ENCODE measurements at regions not wholly inside any gene's neighbourhood (a gene's known extent, or its start where the extent isn't known, plus 50 kb on each side); places are given as distances from the start of the nearest gene placed in this dataset.

- no peak overlapping the region for H3K27ac ChIP-seq (ENCODE audit: low read depth, low read length)
- no peak overlapping the region for H3K4me3 Mint-ChIP-seq
Measured at GRCh38 chr4:56757821-56758411, 63.6 kb downstream of the SPINK2 start.

GRCh38 chr4:56757261-56757746, 64.2 kb downstream of the SPINK2 start:
- H3K4me3 ChIP-seq (ENCODE audit: low read length) = no peak overlapping the region
- H3K4me1 ChIP-seq (ENCODE audit: control insufficient read depth, insufficient read depth, low read length) = no peaks in the 10 kb centered on the region
- H3K27me3 Mint-ChIP-seq (ENCODE audit: insufficient read depth) = peaks cover 2% of the 10 kb centered on the region
- peak overlapping the region; percentile 75 for H3K27ac Mint-ChIP-seq
- no peak overlapping the region for H3K9ac ChIP-seq (ENCODE audit: extremely low read depth, low read length, poor library complexity, severe bottlenecking)
- H3K9me3 ChIP-seq (ENCODE audit: control insufficient read depth, low read length) = no peaks in the 10 kb centered on the region
- peaks cover 29% of the 10 kb centered on the region for H3K4me1 Mint-ChIP-seq
- no peak overlapping the region for H3K27ac ChIP-seq (ENCODE audit: low read depth, low read length)
- no peak for TF ChIP-seq CTCF (conservative IDR thresholded peaks at IDR 0.05)
- WGBS, 2 experiments (ENCODE audit: insufficient coverage in 1 of 2, insufficient read length in 1 of 2) = 83 to 88% methylated on average over 3 to 5 of the region's 5 CpGs
- H3K27me3 ChIP-seq (ENCODE audit: control insufficient read depth, insufficient read depth, low read length, poor library complexity, severe bottlenecking) = no peaks in the 10 kb centered on the region
- no peaks in the 10 kb centered on the region for H3K36me3 ChIP-seq (ENCODE audit: control insufficient read depth, insufficient read depth, low read length)
- no peak overlapping the region for H3K4me3 Mint-ChIP-seq
- DNase-seq = peak; percentile 61
- no peaks in the 10 kb centered on the region for H3K9me3 Mint-ChIP-seq
- no peaks in the 10 kb centered on the region for H3K36me3 Mint-ChIP-seq (ENCODE audit: low read depth)

More at GRCh38 chr4:56757821-56758411, 63.6 kb downstream of the SPINK2 start:
- TF ChIP-seq CTCF (conservative IDR thresholded peaks at IDR 0.05) = no peak
- H3K27me3 ChIP-seq (ENCODE audit: control insufficient read depth, insufficient read depth, low read length, poor library complexity, severe bottlenecking) = no peaks in the 10 kb centered on the region
- H3K36me3 Mint-ChIP-seq (ENCODE audit: low read depth) = no peaks in the 10 kb centered on the region
- H3K9me3 Mint-ChIP-seq = no peaks in the 10 kb centered on the region
- H3K4me3 ChIP-seq (ENCODE audit: low read length) = no peak overlapping the region
- peaks cover 33% of the 10 kb centered on the region for H3K4me1 Mint-ChIP-seq
- H3K36me3 ChIP-seq (ENCODE audit: control insufficient read depth, insufficient read depth, low read length) = no peaks in the 10 kb centered on the region
- no peak overlapping the region for H3K9ac ChIP-seq (ENCODE audit: extremely low read depth, low read length, poor library complexity, severe bottlenecking)
- WGBS, 2 experiments (ENCODE audit: insufficient coverage in 1 of 2, insufficient read length in 1 of 2) = 36 to 47% methylated on average over 4 to 6 of the region's 6 CpGs
- peaks cover 2% of the 10 kb centered on the region for H3K27me3 Mint-ChIP-seq (ENCODE audit: insufficient read depth)
- peak; percentile 95 for DNase-seq
- peak overlapping the region; percentile 75 for H3K27ac Mint-ChIP-seq
- no peaks in the 10 kb centered on the region for H3K9me3 ChIP-seq (ENCODE audit: control insufficient read depth, low read length)
- H3K4me1 ChIP-seq (ENCODE audit: control insufficient read depth, insufficient read depth, low read length) = no peaks in the 10 kb centered on the region

- Mint-ChIP-seq H3K27me3 (ENCODE audit: insufficient read depth) (no peaks in the 10 kb centered on the region), H3K4me1 (peaks cover 27% of the 10 kb centered on the region), H3K9me3 (no peaks in the 10 kb centered on the region), H3K4me3 (no peak overlapping the region), H3K27ac (peak overlapping the region; percentile 56), H3K36me3 (ENCODE audit: low read depth) (no peaks in the 10 kb centered on the region)
- Histone ChIP-seq H3K9ac (ENCODE audit: extremely low read depth, low read length, poor library complexity, severe bottlenecking) (no peak overlapping the region), H3K36me3 (ENCODE audit: control insufficient read depth, insufficient read depth, low read length) (no peaks in the 10 kb centered on the region), H3K4me1 (ENCODE audit: control insufficient read depth, insufficient read depth, low read length) (no peaks in the 10 kb centered on the region), H3K9me3 (ENCODE audit: control insufficient read depth, low read length) (no peaks in the 10 kb centered on the region), H3K27ac (ENCODE audit: low read depth, low read length) (no peak overlapping the region), H3K27me3 (ENCODE audit: control insufficient read depth, insufficient read depth, low read length, poor library complexity, severe bottlenecking) (no peaks in the 10 kb centered on the region), H3K4me3 (ENCODE audit: low read length) (no peak overlapping the region)
- DNase-seq = no peak
- 72% methylated on average over 4 of the region's 4 CpGs; no CpG with 5 or more reads in 1 of the 2 experiments for WGBS, 2 experiments (ENCODE audit: insufficient coverage in 1 of 2, insufficient read length in 1 of 2)
- TF ChIP-seq CTCF (conservative IDR thresholded peaks at IDR 0.05) = no peak
Measured at GRCh38 chr4:56755901-56756300, 65.6 kb downstream of the SPINK2 start.
